ENCODE measurements at regions not wholly inside any gene's neighbourhood (a gene's known extent, or its start where the extent isn't known, plus 50 kb on each side); places are given as distances from the start of the nearest gene placed in this dataset.

DNA sequence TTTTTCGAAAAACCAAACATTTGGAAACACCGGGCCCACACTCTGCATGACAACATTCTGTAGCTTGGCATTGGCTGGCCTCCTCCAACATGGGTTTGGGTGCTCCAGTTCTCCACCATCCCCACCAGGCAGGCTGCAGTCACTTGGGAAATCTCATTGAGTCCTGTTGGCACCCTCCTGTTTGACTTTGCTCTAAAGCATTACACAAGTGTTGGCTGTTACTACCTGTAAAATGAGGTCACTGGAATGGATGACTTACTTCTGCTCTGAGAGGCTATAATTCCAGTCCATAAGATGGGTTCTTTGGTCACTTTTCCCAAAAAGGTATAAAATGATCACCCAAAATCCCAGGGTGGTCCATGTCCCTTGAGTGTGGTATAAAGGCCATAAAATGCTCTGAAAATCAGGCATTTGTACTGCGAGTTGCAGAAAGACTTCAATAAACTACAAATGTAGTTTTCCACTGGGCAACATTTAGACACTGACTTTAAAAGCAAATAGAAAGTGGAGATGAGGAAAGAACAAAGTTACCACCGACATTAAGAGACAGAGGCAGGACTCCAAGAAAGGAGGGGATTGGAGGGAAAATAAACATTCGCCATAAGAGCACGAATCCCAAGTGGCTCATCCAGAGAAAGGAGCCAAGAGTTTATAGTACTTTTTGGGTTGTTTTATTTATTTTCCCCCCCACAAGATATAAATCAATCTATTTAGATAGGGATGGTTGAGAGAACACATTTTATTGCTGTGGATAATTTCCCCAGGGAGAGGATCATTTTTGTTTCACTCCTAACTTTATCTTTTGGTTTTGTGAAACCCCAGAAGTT, 295.1 kb downstream of the TLE1 start (continued):
- TF ChIP-seq, protein P1, sequence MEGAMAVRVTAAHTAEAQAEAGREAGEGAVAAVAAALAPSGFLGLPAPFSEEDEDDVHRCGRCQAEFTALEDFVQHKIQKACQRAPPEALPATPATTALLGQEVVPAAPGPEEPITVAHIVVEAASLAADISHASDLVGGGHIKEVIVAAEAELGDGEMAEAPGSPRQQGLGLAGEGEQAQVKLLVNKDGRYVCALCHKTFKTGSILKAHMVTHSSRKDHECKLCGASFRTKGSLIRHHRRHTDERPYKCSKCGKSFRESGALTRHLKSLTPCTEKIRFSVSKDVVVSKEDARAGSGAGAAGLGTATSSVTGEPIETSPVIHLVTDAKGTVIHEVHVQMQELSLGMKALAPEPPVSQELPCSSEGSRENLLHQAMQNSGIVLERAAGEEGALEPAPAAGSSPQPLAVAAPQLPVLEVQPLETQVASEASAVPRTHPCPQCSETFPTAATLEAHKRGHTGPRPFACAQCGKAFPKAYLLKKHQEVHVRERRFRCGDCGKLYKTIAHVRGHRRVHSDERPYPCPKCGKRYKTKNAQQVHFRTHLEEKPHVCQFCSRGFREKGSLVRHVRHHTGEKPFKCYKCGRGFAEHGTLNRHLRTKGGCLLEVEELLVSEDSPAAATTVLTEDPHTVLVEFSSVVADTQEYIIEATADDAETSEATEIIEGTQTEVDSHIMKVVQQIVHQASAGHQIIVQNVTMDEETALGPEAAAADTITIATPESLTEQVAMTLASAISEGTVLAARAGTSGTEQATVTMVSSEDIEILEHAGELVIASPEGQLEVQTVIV (CRISPR knock-in tag; IDR thresholded peaks at IDR 0.05; ENCODE audit: borderline replicate concordance): no peak
- TF ChIP-seq CHD4 (IDR thresholded peaks at IDR 0.05; ENCODE audit: insufficient read depth, insufficient replicate concordance, low read depth, low read length, poor library complexity, severe bottlenecking) (no peak), LARP7 (IDR thresholded peaks at IDR 0.05) (no peak)
- TF ChIP-seq, protein P2, sequence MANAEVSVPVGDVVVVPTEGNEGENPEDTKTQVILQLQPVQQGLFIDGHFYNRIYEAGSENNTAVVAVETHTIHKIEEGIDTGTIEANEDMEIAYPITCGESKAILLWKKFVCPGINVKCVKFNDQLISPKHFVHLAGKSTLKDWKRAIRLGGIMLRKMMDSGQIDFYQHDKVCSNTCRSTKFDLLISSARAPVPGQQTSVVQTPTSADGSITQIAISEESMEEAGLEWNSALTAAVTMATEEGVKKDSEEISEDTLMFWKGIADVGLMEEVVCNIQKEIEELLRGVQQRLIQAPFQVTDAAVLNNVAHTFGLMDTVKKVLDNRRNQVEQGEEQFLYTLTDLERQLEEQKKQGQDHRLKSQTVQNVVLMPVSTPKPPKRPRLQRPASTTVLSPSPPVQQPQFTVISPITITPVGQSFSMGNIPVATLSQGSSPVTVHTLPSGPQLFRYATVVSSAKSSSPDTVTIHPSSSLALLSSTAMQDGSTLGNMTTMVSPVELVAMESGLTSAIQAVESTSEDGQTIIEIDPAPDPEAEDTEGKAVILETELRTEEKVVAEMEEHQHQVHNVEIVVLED (CRISPR knock-in tag; IDR thresholded peaks at IDR 0.05): no peak
- TF ChIP-seq, protein P3, sequence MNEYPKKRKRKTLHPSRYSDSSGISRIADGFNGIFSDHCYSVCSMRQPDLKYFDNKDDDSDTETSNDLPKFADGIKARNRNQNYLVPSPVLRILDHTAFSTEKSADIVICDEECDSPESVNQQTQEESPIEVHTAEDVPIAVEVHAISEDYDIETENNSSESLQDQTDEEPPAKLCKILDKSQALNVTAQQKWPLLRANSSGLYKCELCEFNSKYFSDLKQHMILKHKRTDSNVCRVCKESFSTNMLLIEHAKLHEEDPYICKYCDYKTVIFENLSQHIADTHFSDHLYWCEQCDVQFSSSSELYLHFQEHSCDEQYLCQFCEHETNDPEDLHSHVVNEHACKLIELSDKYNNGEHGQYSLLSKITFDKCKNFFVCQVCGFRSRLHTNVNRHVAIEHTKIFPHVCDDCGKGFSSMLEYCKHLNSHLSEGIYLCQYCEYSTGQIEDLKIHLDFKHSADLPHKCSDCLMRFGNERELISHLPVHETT (CRISPR knock-in tag; conservative IDR thresholded peaks at IDR 0.05 in 1 of 2, IDR thresholded peaks at IDR 0.05 in 1 of 2): no peak
